ENCODE measurements at regions not wholly inside any gene's neighbourhood (a gene's known extent, or its start where the extent isn't known, plus 50 kb on each side); places are given as distances from the start of the nearest gene placed in this dataset.
"Not testable (repeated sequence)": the region's sequence is repeated elsewhere in the genome, so short reads cannot be mapped to it uniquely, and the experiment has no call there.

DNA sequence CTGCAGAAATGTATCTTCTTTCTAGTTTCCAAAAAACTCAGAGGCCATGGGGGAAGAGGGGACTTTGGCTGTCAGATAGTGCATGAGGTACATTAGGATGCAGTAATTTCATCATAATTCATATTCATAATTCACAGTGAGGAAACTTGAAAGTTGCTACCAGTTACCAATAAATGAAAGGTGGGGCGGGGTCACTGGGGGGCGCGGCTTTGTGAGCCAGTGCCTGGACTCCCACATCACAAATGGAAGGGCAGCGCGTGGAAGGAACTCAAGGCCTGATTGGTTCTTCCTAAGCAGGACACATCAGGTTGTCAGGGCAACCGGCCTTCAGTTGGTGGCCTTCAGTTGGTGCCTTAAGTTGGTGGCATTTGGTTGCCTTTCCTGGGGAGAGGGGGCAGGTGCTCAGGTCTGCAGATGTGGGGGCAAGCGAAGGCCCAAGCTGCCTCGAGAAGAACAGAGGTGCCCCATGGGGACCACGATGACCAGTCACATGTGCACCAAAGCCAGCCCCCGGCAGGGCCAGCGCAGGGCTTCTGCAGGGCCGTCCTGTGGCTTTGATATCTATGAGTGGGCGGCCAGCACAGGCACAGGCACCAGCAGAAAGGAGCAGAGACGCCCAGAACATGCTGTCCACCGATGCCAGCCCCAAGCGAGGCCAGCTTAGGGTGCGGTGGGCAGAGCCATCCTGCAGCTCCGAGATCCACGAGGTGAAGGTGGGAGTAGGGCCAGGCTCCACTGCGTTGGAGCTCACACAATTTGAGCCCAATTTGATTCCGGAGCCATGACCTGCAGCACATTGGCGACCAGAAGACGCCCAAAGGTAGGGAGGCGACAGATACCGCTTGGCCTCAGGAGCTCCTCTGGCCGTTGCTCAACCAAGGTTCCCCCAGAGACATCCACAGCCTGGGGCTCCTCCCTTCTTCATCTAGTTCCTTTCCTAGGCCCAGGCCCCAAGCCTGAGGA is 3248.2 kb upstream of the OR11H1 start:
- DNase-seq; in situ Hi-C loops (cut with MboI; ENCODE audit: low pct_unique_long_range_greater_than_20kb, low sequenced_read_pairs): not testable (repeated sequence)

DNA sequence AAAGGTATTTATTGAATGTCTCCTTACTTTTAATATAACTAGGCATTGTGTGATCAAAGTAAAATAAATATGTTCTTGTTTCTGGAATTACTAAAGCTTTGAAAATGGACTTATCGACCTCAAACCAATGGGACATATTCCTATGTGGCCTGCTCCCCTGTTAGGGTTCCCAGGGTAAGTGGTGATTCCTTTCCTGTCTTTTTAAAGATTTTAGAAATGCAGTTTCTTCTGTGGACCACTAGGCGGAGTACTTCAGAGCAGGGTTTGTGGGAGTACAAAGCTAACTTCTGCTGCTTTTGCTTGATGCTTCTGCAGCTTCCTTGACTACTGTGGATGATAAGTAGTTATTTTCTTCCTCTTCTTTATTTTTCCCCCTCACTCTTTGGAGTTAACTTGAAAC is 3243.3 kb upstream of the OR11H1 start:
- peak; percentile 9 for DNase-seq
- in situ Hi-C loops (cut with MboI; ENCODE audit: low pct_unique_long_range_greater_than_20kb, low sequenced_read_pairs), result not testable (repeated sequence)

DNA sequence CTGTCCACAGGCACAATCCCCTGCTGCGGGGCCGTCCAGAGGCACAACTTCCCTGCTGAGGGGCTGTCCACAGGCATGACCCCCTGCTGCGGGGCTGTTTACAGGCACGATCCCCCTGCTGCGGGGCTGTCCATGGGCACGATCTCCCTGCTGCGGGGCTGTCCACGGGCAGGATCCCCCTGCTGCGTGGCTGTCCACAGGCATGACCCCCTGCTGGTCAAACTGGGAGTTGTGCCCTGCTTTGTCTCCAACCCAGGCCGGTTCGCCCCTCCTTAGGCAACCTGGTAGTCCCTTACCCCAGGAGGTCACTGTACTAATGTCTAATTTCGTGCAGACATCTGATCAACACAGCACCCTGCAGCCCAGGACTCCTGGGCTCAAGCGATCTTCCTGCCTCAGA is 3230.6 kb upstream of the OR11H1 start:
- in situ Hi-C loops (cut with MboI; ENCODE audit: low pct_unique_long_range_greater_than_20kb, low sequenced_read_pairs); DNase-seq: not testable (repeated sequence)
